OCI-LY3 (cell line): ENCODE measurements at regions not wholly inside any gene's neighbourhood (a gene's known extent, or its start where the extent isn't known, plus 50 kb on each side); places are given as distances from the start of the nearest gene placed in this dataset.

Source experiments
- EZH2phosphoT487 ChIP-seq: fragments of 200-600 bp; shearing (Covaris generic); IDR thresholded peaks from 2 replicates; pipeline ENCODE4 v1.6.1; 2018; ENCODE audit warnings: antibody characterized with exemption, mixed run types, low read depth
- TF ChIP-seq, protein P1 (sequence below): fragments of 200-600, 300-600 bp; sonication (generic); IDR thresholded peaks from 2 replicates; pipeline ENCODE4 v1.5.1; 2014; ENCODE audit warnings: antibody characterized with exemption, low read length, low read depth

DNA sequence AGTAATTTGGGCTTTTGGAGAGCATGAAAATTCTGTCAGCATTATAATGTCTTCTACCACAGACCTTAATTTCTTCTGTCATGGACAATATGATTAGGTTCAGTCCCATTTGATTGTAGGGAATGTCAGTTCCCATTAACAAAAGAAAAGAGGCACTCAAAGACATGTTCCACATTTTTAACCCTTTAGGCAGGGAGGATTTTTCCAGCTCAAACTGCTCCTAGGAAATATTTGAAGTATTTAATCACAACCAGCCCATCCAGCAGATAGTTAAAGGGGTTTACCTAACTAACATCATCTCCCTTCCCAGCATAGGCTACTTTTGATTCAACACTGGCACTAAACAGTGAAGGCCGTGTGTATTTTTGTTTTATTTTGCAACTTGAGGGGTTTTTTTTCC, 256.0 kb downstream of the DHX15 start:
- TF ChIP-seq, protein P1, sequence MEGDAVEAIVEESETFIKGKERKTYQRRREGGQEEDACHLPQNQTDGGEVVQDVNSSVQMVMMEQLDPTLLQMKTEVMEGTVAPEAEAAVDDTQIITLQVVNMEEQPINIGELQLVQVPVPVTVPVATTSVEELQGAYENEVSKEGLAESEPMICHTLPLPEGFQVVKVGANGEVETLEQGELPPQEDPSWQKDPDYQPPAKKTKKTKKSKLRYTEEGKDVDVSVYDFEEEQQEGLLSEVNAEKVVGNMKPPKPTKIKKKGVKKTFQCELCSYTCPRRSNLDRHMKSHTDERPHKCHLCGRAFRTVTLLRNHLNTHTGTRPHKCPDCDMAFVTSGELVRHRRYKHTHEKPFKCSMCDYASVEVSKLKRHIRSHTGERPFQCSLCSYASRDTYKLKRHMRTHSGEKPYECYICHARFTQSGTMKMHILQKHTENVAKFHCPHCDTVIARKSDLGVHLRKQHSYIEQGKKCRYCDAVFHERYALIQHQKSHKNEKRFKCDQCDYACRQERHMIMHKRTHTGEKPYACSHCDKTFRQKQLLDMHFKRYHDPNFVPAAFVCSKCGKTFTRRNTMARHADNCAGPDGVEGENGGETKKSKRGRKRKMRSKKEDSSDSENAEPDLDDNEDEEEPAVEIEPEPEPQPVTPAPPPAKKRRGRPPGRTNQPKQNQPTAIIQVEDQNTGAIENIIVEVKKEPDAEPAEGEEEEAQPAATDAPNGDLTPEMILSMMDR = no peak
- no peak for TF ChIP-seq EZH2phosphoT487
